SK-N-SH (cell line): ENCODE measurements at regions not wholly inside any gene's neighbourhood (a gene's known extent, or its start where the extent isn't known, plus 50 kb on each side); places are given as distances from the start of the nearest gene placed in this dataset.

ENCODE experiments used
- CTCF ChIA-PET: fragments of 300-600, 350-600 bp; formaldehyde crosslinking; extraction: SDS; loops from one replicate; lab custom pipeline; 2021; lab: Yijun Ruan, JAX
- POLR2A ChIA-PET: fragments of 350-600 bp; sonication (Branson Sonifier 250); formaldehyde crosslinking; extraction: SDS; loops from one replicate; lab custom pipeline; 2020; ENCODE audit warnings: antibody characterized with exemption, inconsistent platforms; lab: Yijun Ruan, JAX
- DNase-seq: peaks from one replicate; pipeline ENCODE4 v3.0.0; 2012
- H2AFZ ChIP-seq: fragments of 200-600 bp; sonication (generic); 2 replicates; pipeline ENCODE4 v1.8.1; 2016; ENCODE audit warnings: antibody characterized with exemption, mild to moderate bottlenecking, low read depth
- H3F3A ChIP-seq: fragments of 200-600 bp; sonication (generic); replicated peaks from 2 replicates; pipeline ENCODE3; 2016; ENCODE audit warnings: antibody characterized with exemption, mild to moderate bottlenecking; ENCODE audit not compliant: insufficient read depth
- H3K27ac ChIP-seq, 2 experiments: fragments of 200-500 bp in 1 of 2; fragments of 200-600 bp in 1 of 2; sonication (Bioruptor generic) in 1 of 2; sonication (generic), shearing (Covaris generic) in 1 of 2; 2 replicates each; pipeline versions ENCODE4 v1.5.1 to v1.6.1; 2014 to 2016; ENCODE audit warnings: low read depth in 2 of 2, inconsistent platforms in 1 of 2, low read length in 1 of 2, mild to moderate bottlenecking in 1 of 2, mixed read lengths in 1 of 2
- H3K27me3 ChIP-seq: fragments of 200-600 bp; sonication (generic), shearing (Covaris generic); 2 replicates; pipeline ENCODE4 v1.6.1; 2016; ENCODE audit warnings: mixed run types; ENCODE audit not compliant: insufficient read depth
- H3K36me3 ChIP-seq, 2 experiments: fragments of 200-500 bp in 1 of 2; fragments of 200-600 bp in 1 of 2; sonication (Bioruptor generic) in 1 of 2; sonication (generic) in 1 of 2; replicated peaks in 1 of 2; 2 replicates each; pipeline versions ENCODE3 to v1.5.1; 2014 to 2016; ENCODE audit warnings: low read length in 1 of 2, mild to moderate bottlenecking in 1 of 2; ENCODE audit not compliant: insufficient read depth in 2 of 2, control insufficient read depth in 1 of 2
- H3K4me1 ChIP-seq, 2 experiments: fragments of 200-500 bp in 1 of 2; fragments of 200-600 bp in 1 of 2; sonication (Bioruptor generic) in 1 of 2; sonication (generic), shearing (Covaris generic) in 1 of 2; 2 replicates each; pipeline versions ENCODE4 v1.5.1 to v1.6.1; 2014 to 2016; ENCODE audit warnings: low read depth in 1 of 2, low read length in 1 of 2, mixed run types in 1 of 2; ENCODE audit not compliant: insufficient read depth in 2 of 2, control insufficient read depth in 1 of 2
- H3K4me2 ChIP-seq: fragments of 200-600 bp; sonication (generic), shearing (Covaris generic); 2 replicates; pipeline ENCODE4 v1.6.1; 2017; ENCODE audit warnings: mixed run types
- H3K4me3 ChIP-seq, 2 experiments: fragments of 200-500 bp in 1 of 2; fragments of 200-600 bp in 1 of 2; sonication (Bioruptor generic) in 1 of 2; sonication (generic), shearing (Covaris generic) in 1 of 2; 2 replicates each; pipeline versions ENCODE4 v1.5.1 to v1.8.1; 2014 to 2016; ENCODE audit warnings: low read depth in 2 of 2, inconsistent platforms in 1 of 2, low read length in 1 of 2, mild to moderate bottlenecking in 1 of 2, mixed read lengths in 1 of 2, moderate library complexity in 1 of 2
- H3K79me2 ChIP-seq: fragments of 200-600 bp; sonication (generic); 2 replicates; pipeline ENCODE4 v1.8.1; 2017; ENCODE audit warnings: mild to moderate bottlenecking; ENCODE audit not compliant: insufficient read depth
- H3K9ac ChIP-seq: fragments of 200-600 bp; sonication (generic); 2 replicates; pipeline ENCODE4 v1.6.1; 2017; ENCODE audit warnings: mixed run types
- H3K9me2 ChIP-seq: fragments of 200-600 bp; sonication (generic); 2 replicates; pipeline ENCODE4 v1.6.1; 2017; ENCODE audit warnings: mixed run types
- H3K9me3 ChIP-seq: fragments of 200-600 bp; sonication (generic); 2 replicates; pipeline ENCODE4 v1.6.1; 2017; ENCODE audit warnings: mixed run types, mild to moderate bottlenecking, moderate library complexity
- H4K20me1 ChIP-seq: fragments of 200-600 bp; sonication (generic); 2 replicates; pipeline ENCODE4 v1.6.1; 2017; ENCODE audit warnings: mild to moderate bottlenecking, mixed run types; ENCODE audit not compliant: insufficient read depth
- CHD2 ChIP-seq: fragments of 150-350 bp; IDR thresholded peaks from 2 replicates; pipeline ENCODE4 v1.6.1; 2018; ENCODE audit warnings: low read length; ENCODE audit not compliant: partially characterized antibody
- FOSL2 ChIP-seq: IDR thresholded peaks from 2 replicates; pipeline ENCODE4 v1.4.0; 2012; ENCODE audit warnings: low read depth, mild to moderate bottlenecking, moderate library complexity, borderline replicate concordance
- FOXJ3 ChIP-seq: sonication (generic); formaldehyde crosslinking; IDR thresholded peaks from 2 replicates; pipeline ENCODE4 v1.5.1; 2020; ENCODE audit warnings: mild to moderate bottlenecking, missing genetic modification reagents
- GABPA ChIP-seq: IDR thresholded peaks from 2 replicates; pipeline ENCODE4 v1.4.0; 2012; ENCODE audit warnings: low read depth, mild to moderate bottlenecking
- JUND ChIP-seq: IDR thresholded peaks from 2 replicates; pipeline ENCODE4 v1.4.0; 2012
- MAX ChIP-seq: IDR thresholded peaks from 2 replicates; pipeline ENCODE4 v1.4.0; 2012; ENCODE audit warnings: low read depth
- PBX3 ChIP-seq: IDR thresholded peaks from 2 replicates; pipeline ENCODE4; 2012
- RAD21 ChIP-seq: IDR thresholded peaks from 2 replicates; pipeline ENCODE4 v1.6.1; 2012; ENCODE audit warnings: mild to moderate bottlenecking, low read length
- TCF12 ChIP-seq: IDR thresholded peaks from 2 replicates; pipeline ENCODE4 v1.4.0; 2012
- USF1 ChIP-seq: IDR thresholded peaks from 2 replicates; pipeline ENCODE4 v1.4.0; 2012; ENCODE audit warnings: low read depth, borderline replicate concordance
- YY1 ChIP-seq: IDR thresholded peaks from 2 replicates; pipeline ENCODE4 v1.4.0; 2012; ENCODE audit warnings: low read depth, mild to moderate bottlenecking
- WGBS: methylation state at CpG from one replicate; pipeline ENCODE4 v1.1.6; 2017; ENCODE audit warnings: low lambda C conversion rate; 5-methylcytosine and 5-hydroxymethylcytosine counted together
- TF ChIP-seq, protein P1 (sequence below): fragments of 150-350 bp; IDR thresholded peaks from 2 replicates; pipeline ENCODE4 v1.6.1; 2017; ENCODE audit warnings: antibody characterized with exemption, low read length, low read depth, borderline replicate concordance

- POLR2A ChIA-PET = no interaction called here
- Histone ChIP-seq H3K4me2 (no peak overlapping the region), H2AFZ (0 out of 2 replicates have a peak overlapping the region, but pooled peaks have one; percentile 22), H3K9ac (no peak overlapping the region), H3K9me3 (no peaks in the 10 kb centered on the region), H3K27me3 (no peaks in the 10 kb centered on the region), H4K20me1 (no peaks in the 10 kb centered on the region), H3F3A (no peaks in the 10 kb centered on the region), H3K27ac (no peak overlapping the region), H3K4me1 (no peaks in the 10 kb centered on the region; a peak in 1 of 4 replicates), H3K4me3 (no peak overlapping the region), H3K79me2 (no peaks in the 10 kb centered on the region), H3K36me3 (no peaks in the 10 kb centered on the region), H3K9me2 (no peaks in the 10 kb centered on the region)
- CTCF ChIA-PET = no interaction called here
- 54% methylated on average over 6 of the region's 6 CpGs for WGBS
- TF ChIP-seq YY1 (no peak), FOSL2 (no peak), CHD2 (no peak), MAX (no peak), JUND (no peak), GABPA (no peak), RAD21 (no peak), FOXJ3 (CRISPR knock-in tag) (no peak), PBX3 (no peak)
- TF ChIP-seq, protein P1, sequence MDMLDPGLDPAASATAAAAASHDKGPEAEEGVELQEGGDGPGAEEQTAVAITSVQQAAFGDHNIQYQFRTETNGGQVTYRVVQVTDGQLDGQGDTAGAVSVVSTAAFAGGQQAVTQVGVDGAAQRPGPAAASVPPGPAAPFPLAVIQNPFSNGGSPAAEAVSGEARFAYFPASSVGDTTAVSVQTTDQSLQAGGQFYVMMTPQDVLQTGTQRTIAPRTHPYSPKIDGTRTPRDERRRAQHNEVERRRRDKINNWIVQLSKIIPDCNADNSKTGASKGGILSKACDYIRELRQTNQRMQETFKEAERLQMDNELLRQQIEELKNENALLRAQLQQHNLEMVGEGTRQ = no peak
- no peak for DNase-seq
These were observed 62.6 kb upstream of the RESF1 start for GRCh38 chr12:31896514-31897039.

DNA sequence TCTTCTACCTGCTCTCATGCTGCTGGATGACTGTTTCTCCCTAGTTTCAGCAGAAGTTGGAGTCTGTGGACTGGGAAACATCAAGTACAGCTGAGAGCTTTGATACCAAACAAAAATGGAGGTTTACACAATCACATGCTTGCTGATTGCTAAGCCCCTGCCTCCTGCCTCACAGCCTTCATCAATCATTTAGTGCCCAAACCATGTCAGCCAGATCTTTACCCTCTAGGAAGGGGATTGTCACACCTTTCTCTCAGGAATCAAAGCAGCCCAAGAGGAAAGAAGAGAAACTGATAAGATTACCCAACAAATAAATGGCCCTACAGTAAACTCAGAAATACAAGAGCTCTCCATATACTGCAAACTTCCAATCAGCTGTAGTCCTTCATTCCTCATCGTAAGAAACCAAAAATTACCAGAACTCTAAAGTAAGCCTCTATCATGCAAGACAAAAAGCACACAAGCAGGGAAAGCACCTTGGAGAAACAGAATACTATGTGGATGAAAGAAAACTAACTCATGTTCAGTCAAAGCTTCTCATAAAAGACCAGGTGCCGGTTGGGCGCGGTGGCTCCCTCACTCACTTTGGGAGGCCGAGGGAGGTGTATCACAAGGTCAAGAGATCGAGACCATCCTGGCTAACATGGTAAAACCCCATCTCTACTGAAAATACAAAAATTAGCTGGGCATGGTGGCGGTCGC, 63.6 kb upstream of the RESF1 start:
- Histone ChIP-seq H3F3A (no peaks in the 10 kb centered on the region), H3K4me3 (no peak overlapping the region), H3K27ac (no peak overlapping the region), H2AFZ (no peak overlapping the region), H3K9me3 (no peaks in the 10 kb centered on the region), H4K20me1 (no peaks in the 10 kb centered on the region), H3K9me2 (no peaks in the 10 kb centered on the region), H3K27me3 (no peaks in the 10 kb centered on the region), H3K4me1 (no peaks in the 10 kb centered on the region; a peak in 1 of 4 replicates), H3K9ac (no peak overlapping the region), H3K79me2 (no peaks in the 10 kb centered on the region), H3K4me2 (no peak overlapping the region), H3K36me3 (no peaks in the 10 kb centered on the region)
- no peak for TF ChIP-seq TCF12
- no peak for TF ChIP-seq FOXJ3 (CRISPR knock-in tag)
- TF ChIP-seq USF1 = no peak
- 83% methylated on average over 7 of the region's 8 CpGs for whole genome bisulfite sequencing
- ChIA-PET CTCF (no interaction called here), POLR2A (no interaction called here)
- DNase-seq = no peak
